ENCODE measurements at regions not wholly inside any gene's neighbourhood (a gene's known extent, or its start where the extent isn't known, plus 50 kb on each side); places are given as distances from the start of the nearest gene placed in this dataset.

DNA sequence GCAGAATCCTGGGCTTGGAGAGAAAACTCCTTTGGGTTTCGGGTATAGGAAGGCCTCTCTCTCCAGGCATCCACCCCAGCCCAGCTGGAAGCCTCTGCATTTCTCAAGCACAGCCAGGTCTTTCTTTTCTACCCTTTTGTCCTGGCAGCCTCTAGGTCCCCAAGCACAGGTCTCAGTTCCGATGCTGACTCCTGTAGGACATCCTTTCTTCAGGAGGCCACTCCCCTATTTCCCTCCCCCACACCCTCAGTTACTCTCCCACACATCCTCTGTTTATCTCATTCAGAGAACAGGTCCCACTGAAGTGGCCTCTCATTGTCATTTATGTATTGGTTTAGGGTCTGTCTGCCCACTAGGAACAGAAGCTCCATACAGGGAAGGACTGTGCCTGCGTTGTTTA is 352.6 kb downstream of the VRK1 start:
- TF ChIP-seq, protein P1, sequence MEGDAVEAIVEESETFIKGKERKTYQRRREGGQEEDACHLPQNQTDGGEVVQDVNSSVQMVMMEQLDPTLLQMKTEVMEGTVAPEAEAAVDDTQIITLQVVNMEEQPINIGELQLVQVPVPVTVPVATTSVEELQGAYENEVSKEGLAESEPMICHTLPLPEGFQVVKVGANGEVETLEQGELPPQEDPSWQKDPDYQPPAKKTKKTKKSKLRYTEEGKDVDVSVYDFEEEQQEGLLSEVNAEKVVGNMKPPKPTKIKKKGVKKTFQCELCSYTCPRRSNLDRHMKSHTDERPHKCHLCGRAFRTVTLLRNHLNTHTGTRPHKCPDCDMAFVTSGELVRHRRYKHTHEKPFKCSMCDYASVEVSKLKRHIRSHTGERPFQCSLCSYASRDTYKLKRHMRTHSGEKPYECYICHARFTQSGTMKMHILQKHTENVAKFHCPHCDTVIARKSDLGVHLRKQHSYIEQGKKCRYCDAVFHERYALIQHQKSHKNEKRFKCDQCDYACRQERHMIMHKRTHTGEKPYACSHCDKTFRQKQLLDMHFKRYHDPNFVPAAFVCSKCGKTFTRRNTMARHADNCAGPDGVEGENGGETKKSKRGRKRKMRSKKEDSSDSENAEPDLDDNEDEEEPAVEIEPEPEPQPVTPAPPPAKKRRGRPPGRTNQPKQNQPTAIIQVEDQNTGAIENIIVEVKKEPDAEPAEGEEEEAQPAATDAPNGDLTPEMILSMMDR (IDR thresholded peaks at IDR 0.05; ENCODE audit: unreplicated experiment), result no peak
- H3K27ac Mint-ChIP-seq (ENCODE audit: unreplicated experiment), result no peak overlapping the region
- H3K9me3 Mint-ChIP-seq (ENCODE audit: unreplicated experiment), result no peaks in the 10 kb centered on the region
- no peak for DNase-seq (ENCODE audit: low spot score)
- no peaks in the 10 kb centered on the region for H3K27me3 Mint-ChIP-seq (ENCODE audit: unreplicated experiment)
- H3K4me3 Mint-ChIP-seq (ENCODE audit: unreplicated experiment), result no peak overlapping the region
- H3K36me3 Mint-ChIP-seq (ENCODE audit: low read depth, unreplicated experiment), result no peaks in the 10 kb centered on the region
- peaks cover 20% of the 10 kb centered on the region for H3K4me1 Mint-ChIP-seq (ENCODE audit: unreplicated experiment)

DNA sequence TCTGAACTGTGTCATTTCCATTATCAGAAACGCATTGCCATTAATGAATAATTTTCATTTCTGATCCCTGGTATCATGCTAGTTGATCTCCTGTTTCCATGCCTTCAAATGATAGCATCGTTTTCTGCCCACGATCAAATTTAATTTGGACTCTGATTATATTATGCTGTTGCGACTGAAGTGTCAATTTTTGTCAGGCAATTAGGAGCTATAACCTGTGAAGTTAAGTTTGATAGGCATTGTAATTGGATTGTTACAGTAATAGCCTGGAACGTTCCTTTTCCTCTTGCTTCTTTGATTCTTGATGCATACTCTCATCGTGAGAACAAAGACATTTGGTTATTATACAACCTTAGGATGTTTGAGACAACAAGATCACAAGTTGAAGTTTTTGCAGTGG is 356.3 kb downstream of the VRK1 start:
- Mint-ChIP-seq H3K27ac (ENCODE audit: unreplicated experiment) (no peak overlapping the region), H3K36me3 (ENCODE audit: low read depth, unreplicated experiment) (no peaks in the 10 kb centered on the region), H3K27me3 (ENCODE audit: unreplicated experiment) (peaks cover 1% of the 10 kb centered on the region), H3K4me3 (ENCODE audit: unreplicated experiment) (no peak overlapping the region), H3K4me1 (ENCODE audit: unreplicated experiment) (peaks cover 20% of the 10 kb centered on the region), H3K9me3 (ENCODE audit: unreplicated experiment) (no peaks in the 10 kb centered on the region)
- DNase-seq (ENCODE audit: low spot score), result no peak
- TF ChIP-seq, protein P1 (IDR thresholded peaks at IDR 0.05; ENCODE audit: unreplicated experiment), result no peak

DNA sequence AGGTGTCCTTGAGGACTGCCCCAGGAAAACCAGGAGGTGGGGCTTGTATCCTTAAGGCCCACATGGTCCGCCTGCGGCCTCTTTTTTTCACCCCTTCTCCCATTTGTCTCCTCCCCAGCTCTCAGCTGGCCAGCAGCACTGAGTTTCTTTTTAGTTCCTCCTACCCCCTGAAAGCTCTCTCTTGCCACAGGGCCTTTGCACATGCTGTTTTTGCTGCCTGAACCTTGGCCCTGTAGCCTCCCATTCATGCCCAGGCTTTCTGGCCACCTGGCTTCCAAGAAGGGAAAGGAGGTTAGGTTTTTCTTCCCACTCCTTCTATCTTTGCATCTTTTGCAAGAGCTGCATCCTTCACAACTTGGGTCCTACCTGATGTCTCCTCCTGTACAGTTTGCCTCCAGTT is 358.1 kb downstream of the VRK1 start:
- H3K36me3 Mint-ChIP-seq (ENCODE audit: low read depth, unreplicated experiment), result peaks cover 5% of the 10 kb centered on the region
- peaks cover 8% of the 10 kb centered on the region for H3K9me3 Mint-ChIP-seq (ENCODE audit: unreplicated experiment)
- no peak for DNase-seq (ENCODE audit: low spot score)
- H3K4me1 Mint-ChIP-seq (ENCODE audit: unreplicated experiment), result peaks cover 5% of the 10 kb centered on the region
- TF ChIP-seq, protein P1 (IDR thresholded peaks at IDR 0.05; ENCODE audit: unreplicated experiment), result no peak
- H3K27me3 Mint-ChIP-seq (ENCODE audit: unreplicated experiment), result peaks cover 1% of the 10 kb centered on the region
- H3K4me3 Mint-ChIP-seq (ENCODE audit: unreplicated experiment), result no peak overlapping the region
- no peak overlapping the region for H3K27ac Mint-ChIP-seq (ENCODE audit: unreplicated experiment)

DNA sequence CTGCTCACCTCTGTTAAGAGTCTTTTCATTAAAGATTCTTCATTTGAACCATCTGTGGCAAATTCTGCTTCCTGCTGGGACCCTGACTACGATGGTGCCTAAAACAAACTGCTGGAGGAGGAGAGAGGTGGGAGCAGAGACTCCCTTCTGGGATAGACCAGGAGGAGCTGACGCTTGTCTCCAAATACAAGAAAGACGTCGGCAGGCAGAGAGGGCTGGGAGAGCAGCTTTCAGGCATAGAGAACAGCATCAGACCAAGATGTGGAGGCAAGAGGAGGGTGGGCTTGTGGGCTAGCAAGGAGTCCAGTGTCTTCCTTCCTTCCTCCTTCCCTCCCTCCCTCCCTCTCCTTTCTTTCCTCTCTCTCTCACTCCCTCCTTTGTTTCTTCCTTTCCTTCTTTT is 358.6 kb downstream of the VRK1 start:
- Mint-ChIP-seq H3K9me3 (ENCODE audit: unreplicated experiment) (peaks cover 8% of the 10 kb centered on the region), H3K4me3 (ENCODE audit: unreplicated experiment) (no peak overlapping the region), H3K27me3 (ENCODE audit: unreplicated experiment) (peaks cover 1% of the 10 kb centered on the region), H3K36me3 (ENCODE audit: low read depth, unreplicated experiment) (peaks cover 5% of the 10 kb centered on the region), H3K27ac (ENCODE audit: unreplicated experiment) (no peak overlapping the region), H3K4me1 (ENCODE audit: unreplicated experiment) (peaks cover 1% of the 10 kb centered on the region)
- no peak for DNase-seq (ENCODE audit: low spot score)
- TF ChIP-seq, protein P1 (IDR thresholded peaks at IDR 0.05; ENCODE audit: unreplicated experiment), result no peak

DNA sequence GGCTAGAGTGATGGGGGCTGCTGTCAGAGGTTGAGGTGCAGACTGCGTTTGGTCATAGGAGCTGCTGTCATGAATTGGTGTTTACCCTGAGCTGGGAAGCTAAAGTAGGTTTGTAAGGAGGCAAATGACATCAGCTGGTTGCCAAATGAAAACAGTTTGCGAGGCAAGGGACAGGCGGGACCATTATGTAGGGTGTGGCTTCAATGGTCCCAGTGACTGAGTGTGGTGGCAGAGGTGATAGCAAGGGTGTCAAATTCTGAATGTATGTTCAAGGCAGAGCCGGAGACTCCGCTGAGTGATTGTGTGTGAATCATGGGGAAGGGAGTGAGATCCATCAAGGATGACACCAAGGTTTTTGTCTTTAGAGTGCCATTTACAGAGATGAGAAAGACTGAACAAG is 359.5 kb downstream of the VRK1 start:
- no peaks in the 10 kb centered on the region for H3K4me1 Mint-ChIP-seq (ENCODE audit: unreplicated experiment)
- TF ChIP-seq, protein P1 (IDR thresholded peaks at IDR 0.05; ENCODE audit: unreplicated experiment), result no peak
- H3K27ac Mint-ChIP-seq (ENCODE audit: unreplicated experiment), result no peak overlapping the region
- DNase-seq (ENCODE audit: low spot score), result no peak
- no peak overlapping the region for H3K4me3 Mint-ChIP-seq (ENCODE audit: unreplicated experiment)
- H3K27me3 Mint-ChIP-seq (ENCODE audit: unreplicated experiment), result peaks cover 1% of the 10 kb centered on the region
- H3K36me3 Mint-ChIP-seq (ENCODE audit: low read depth, unreplicated experiment), result peaks cover 5% of the 10 kb centered on the region
- peaks cover 8% of the 10 kb centered on the region for H3K9me3 Mint-ChIP-seq (ENCODE audit: unreplicated experiment)
